ENCODE measurements at regions not wholly inside any gene's neighbourhood (a gene's known extent, or its start where the extent isn't known, plus 50 kb on each side); places are given as distances from the start of the nearest gene placed in this dataset.

- no peaks in the 10 kb centered on the region for H3K36me3 ChIP-seq
- peaks cover 9% of the 10 kb centered on the region for H3K4me1 ChIP-seq (ENCODE audit: low read depth)
- no peak for DNase-seq (ENCODE audit: low read depth in 1 of 2, low spot score in 1 of 2)
- no peaks in the 10 kb centered on the region for H3K27me3 ChIP-seq
- no peak for TF ChIP-seq CTCF (IDR thresholded peaks at IDR 0.05; ENCODE audit: low read depth, low read length)
- no peak overlapping the region for H3K4me3 ChIP-seq
- no peak overlapping the region for H3K27ac ChIP-seq
- H3K9me3 ChIP-seq (ENCODE audit: low read depth): no peaks in the 10 kb centered on the region
Measured at GRCh38 chr18:42532119-42532518, 577.1 kb downstream of the PIK3C3 start.

GRCh38 chr18:42533009-42533575, 578.1 kb downstream of the PIK3C3 start:
- no peak for DNase-seq (ENCODE audit: low read depth in 1 of 2, low spot score in 1 of 2)
- no peak for TF ChIP-seq CTCF (IDR thresholded peaks at IDR 0.05; ENCODE audit: low read depth, low read length)
- Histone ChIP-seq H3K4me3 (no peak overlapping the region), H3K36me3 (no peaks in the 10 kb centered on the region), H3K27ac (no peak overlapping the region), H3K27me3 (no peaks in the 10 kb centered on the region), H3K4me1 (ENCODE audit: low read depth) (peaks cover 9% of the 10 kb centered on the region), H3K9me3 (ENCODE audit: low read depth) (no peaks in the 10 kb centered on the region)

GRCh38 chr18:42533616-42534015, 578.6 kb downstream of the PIK3C3 start:
- Histone ChIP-seq H3K27ac (no peak overlapping the region), H3K4me1 (ENCODE audit: low read depth) (peaks cover 9% of the 10 kb centered on the region), H3K27me3 (no peaks in the 10 kb centered on the region), H3K36me3 (no peaks in the 10 kb centered on the region), H3K9me3 (ENCODE audit: low read depth) (no peaks in the 10 kb centered on the region), H3K4me3 (no peak overlapping the region)
- DNase-seq (ENCODE audit: low read depth in 1 of 2, low spot score in 1 of 2): no peak
- no peak for TF ChIP-seq CTCF (IDR thresholded peaks at IDR 0.05; ENCODE audit: low read depth, low read length)

GRCh38 chr18:42534313-42534712, 579.3 kb downstream of the PIK3C3 start:
- no peak overlapping the region for H3K4me3 ChIP-seq
- no peaks in the 10 kb centered on the region for H3K36me3 ChIP-seq
- DNase-seq (ENCODE audit: low read depth in 1 of 2, low spot score in 1 of 2): no peak
- TF ChIP-seq CTCF (IDR thresholded peaks at IDR 0.05; ENCODE audit: low read depth, low read length): no peak
- no peak overlapping the region for H3K27ac ChIP-seq
- no peaks in the 10 kb centered on the region for H3K9me3 ChIP-seq (ENCODE audit: low read depth)
- H3K4me1 ChIP-seq (ENCODE audit: low read depth): peaks cover 9% of the 10 kb centered on the region
- no peaks in the 10 kb centered on the region for H3K27me3 ChIP-seq

GRCh38 chr18:42536442-42536841, 579.0 kb downstream of the RIT2 start:
- Histone ChIP-seq H3K27ac (no peak overlapping the region), H3K4me3 (no peak overlapping the region), H3K27me3 (no peaks in the 10 kb centered on the region), H3K9me3 (ENCODE audit: low read depth) (no peaks in the 10 kb centered on the region), H3K4me1 (ENCODE audit: low read depth) (peaks cover 9% of the 10 kb centered on the region), H3K36me3 (no peaks in the 10 kb centered on the region)
- TF ChIP-seq CTCF (IDR thresholded peaks at IDR 0.05; ENCODE audit: low read depth, low read length): no peak
- no peak for DNase-seq (ENCODE audit: low read depth in 1 of 2, low spot score in 1 of 2)

- H3K4me3 ChIP-seq: no peak overlapping the region
- no peaks in the 10 kb centered on the region for H3K36me3 ChIP-seq
- no peak for DNase-seq (ENCODE audit: low read depth in 1 of 2, low spot score in 1 of 2)
- TF ChIP-seq CTCF (IDR thresholded peaks at IDR 0.05; ENCODE audit: low read depth, low read length): no peak
- no peak overlapping the region for H3K27ac ChIP-seq
- no peaks in the 10 kb centered on the region for H3K9me3 ChIP-seq (ENCODE audit: low read depth)
- H3K27me3 ChIP-seq: no peaks in the 10 kb centered on the region
- H3K4me1 ChIP-seq (ENCODE audit: low read depth): peaks cover 9% of the 10 kb centered on the region
Measured at GRCh38 chr18:42537291-42537690, 578.2 kb downstream of the RIT2 start.

Measured in cardiac muscle cell (in vitro differentiated cells and primary cell).